HepG2 (cell line): ENCODE measurements at regions not wholly inside any gene's neighbourhood (a gene's known extent, or its start where the extent isn't known, plus 50 kb on each side); places are given as distances from the start of the nearest gene placed in this dataset.

Experiments used
- ATAC-seq: fragments of 200-7000 bp; cut with Tn5 transposase; 3 replicates; pipeline ENCODE4 v1.9.1; 2020; ENCODE audit warnings: mild to moderate bottlenecking, moderate library complexity
- BruUV-seq: library from RNA; stranded (reverse); fragments of 400-500 nt; replicated peaks from 2 replicates; lab custom pipeline; 2021; lab: Mats Ljungman, UMichigan
- CTCF ChIA-PET: fragments of 300-600 bp; formaldehyde crosslinking; extraction: SDS; loops from one replicate; lab custom pipeline; 2021; ENCODE audit warnings: low total read pairs, inconsistent platforms, low intra/inter-chr PET ratio; lab: Yijun Ruan, JAX
- POLR2A ChIA-PET: fragments of 350-600 bp; sonication (Branson Sonifier 250); formaldehyde crosslinking; loops from one replicate; lab custom pipeline; 2020; ENCODE audit warnings: antibody characterized with exemption, inconsistent platforms; lab: Yijun Ruan, JAX
- DNase-seq: peaks from one replicate; pipeline ENCODE4 v3.0.0-alpha.2; 2015; ENCODE audit warnings: low spot score
- FAIRE-seq: peaks from 3 replicates; lab custom pipeline; 2011; peaks lifted over from hg19 to GRCh38; lab: Jason Lieb, UNC
- H2AFZ ChIP-seq: one replicate; pipeline ENCODE4 v1.6.1; 2011; ENCODE audit warnings: low read length, inconsistent platforms
- H3K27ac ChIP-seq: fragments of 300-600 bp; 3 replicates; pipeline ENCODE4 v1.8.0; 2011; ENCODE audit warnings: mixed run types, mild to moderate bottlenecking, mixed read lengths, low read length, inconsistent platforms; ENCODE audit not compliant: insufficient read depth; ENCODE audit errors: extremely low read length
- H3K27me3 ChIP-seq, 2 experiments: fragments of 200-600 bp in 1 of 2; 2 replicates in 1 of 2; 3 replicates in 1 of 2; pipeline versions ENCODE4 v1.6.0 to v1.8.0; 2011; ENCODE audit warnings: low read length in 2 of 2, mild to moderate bottlenecking in 2 of 2, moderate library complexity in 2 of 2, inconsistent platforms in 1 of 2; ENCODE audit not compliant: insufficient read depth in 2 of 2, control insufficient read depth in 1 of 2
- H3K36me3 ChIP-seq, 2 experiments: fragments of 200-600 bp in 1 of 2; replicated peaks in 1 of 2; 2 replicates in 1 of 2; 3 replicates in 1 of 2; pipeline versions ENCODE4 v1.5.1 to v1.8.0; 2011; ENCODE audit warnings: low read length in 2 of 2, inconsistent platforms in 1 of 2; ENCODE audit not compliant: insufficient read depth in 2 of 2, control insufficient read depth in 1 of 2
- H3K4me1 ChIP-seq: 2 replicates; pipeline ENCODE4 v1.5.1; 2012; ENCODE audit warnings: low read length, inconsistent platforms; ENCODE audit not compliant: insufficient read depth
- H3K4me2 ChIP-seq: 2 replicates; pipeline ENCODE4 v1.6.0; 2011; ENCODE audit warnings: low read depth, low read length, inconsistent platforms
- H3K4me3 ChIP-seq, 3 experiments: fragments of 200-600 bp in 1 of 3; sonication (generic), shearing (Covaris generic) in 1 of 3; replicated peaks in 1 of 3; 2 replicates each; pipeline ENCODE4 v1.5.1; 2011 to 2016; ENCODE audit warnings: low read length in 3 of 3, inconsistent platforms in 2 of 3, low read depth in 2 of 3, mild to moderate bottlenecking in 2 of 3, control low read depth in 1 of 3, mixed read lengths in 1 of 3; ENCODE audit not compliant: insufficient read depth in 1 of 3
- H3K79me2 ChIP-seq: one replicate; pipeline ENCODE4 v1.6.1; 2011; ENCODE audit warnings: low read length, inconsistent platforms; ENCODE audit not compliant: insufficient read depth
- H3K9ac ChIP-seq: 2 replicates; pipeline ENCODE4 v1.6.0; 2011; ENCODE audit warnings: mild to moderate bottlenecking, low read depth, low read length, inconsistent platforms; ENCODE audit not compliant: insufficient read depth
- H3K9me3 ChIP-seq: 2 replicates; pipeline ENCODE4 v1.5.1; 2012; ENCODE audit warnings: mild to moderate bottlenecking, low read length
- H4K20me1 ChIP-seq: 2 replicates; pipeline ENCODE4 v1.6.0; 2011; ENCODE audit warnings: inconsistent platforms, mild to moderate bottlenecking, low read length, moderate library complexity; ENCODE audit not compliant: insufficient read depth
- EHMT2 ChIP-seq: fragments of 200-600 bp; sonication (generic); IDR thresholded peaks from 2 replicates; pipeline ENCODE4 v1.7.0; 2017; ENCODE audit warnings: antibody characterized with exemption, low read depth, low read length, borderline replicate concordance
- ELF1 ChIP-seq: sonication (generic); formaldehyde crosslinking; IDR thresholded peaks from 2 replicates; pipeline ENCODE4 v1.4.0; 2020; ENCODE audit warnings: missing genetic modification reagents
- GPBP1L1 ChIP-seq: sonication (generic); formaldehyde crosslinking; IDR thresholded peaks from 2 replicates; pipeline ENCODE4 v1.5.0; 2020; ENCODE audit warnings: mild to moderate bottlenecking, missing genetic modification reagents
- HOXA5 ChIP-seq: sonication (generic); formaldehyde crosslinking; IDR thresholded peaks from 2 replicates; pipeline ENCODE4 v1.4.0; 2020; ENCODE audit warnings: missing genetic modification reagents
- KLF16 ChIP-seq, 2 experiments: sonication (generic) in 1 of 2; formaldehyde crosslinking in 1 of 2; IDR thresholded peaks; 2 replicates each; pipeline versions ENCODE4 v1.6.1 to v1.8.0; 2016 to 2023; ENCODE audit warnings: missing genetic modification reagents in 2 of 2, missing compliant biosample characterization in 1 of 2
- PRDM15 ChIP-seq: sonication (generic); formaldehyde crosslinking; IDR thresholded peaks from 2 replicates; pipeline ENCODE4 v1.4.0; 2020; ENCODE audit warnings: missing genetic modification reagents
- STAT5B ChIP-seq: sonication (generic); formaldehyde crosslinking; IDR thresholded peaks from 2 replicates; pipeline ENCODE4 v1.4.0; 2020; ENCODE audit warnings: missing genetic modification reagents
- ZBTB14 ChIP-seq: sonication (generic); formaldehyde crosslinking; IDR thresholded peaks from 2 replicates; pipeline ENCODE4 v1.4.0; 2020; ENCODE audit warnings: missing genetic modification reagents
- ZNF18 ChIP-seq: sonication (generic); formaldehyde crosslinking; IDR thresholded peaks from 2 replicates; pipeline ENCODE4 v1.8.0; 2022; ENCODE audit warnings: mild to moderate bottlenecking, missing genetic modification reagents; ENCODE audit not compliant: insufficient replicate concordance
- ZNF343 ChIP-seq: sonication (generic); formaldehyde crosslinking; IDR thresholded peaks from 2 replicates; pipeline ENCODE4 v1.4.0; 2020; ENCODE audit warnings: mild to moderate bottlenecking, missing genetic modification reagents
- ZNF558 ChIP-seq: sonication (generic); formaldehyde crosslinking; IDR thresholded peaks from 2 replicates; pipeline ENCODE4 v1.9.0; 2022; ENCODE audit warnings: mild to moderate bottlenecking, missing genetic modification reagents, borderline replicate concordance
- ZSCAN20 ChIP-seq: sonication (generic); formaldehyde crosslinking; IDR thresholded peaks from 2 replicates; pipeline ENCODE4 v1.4.0; 2020; ENCODE audit warnings: missing genetic modification reagents, mild to moderate bottlenecking, borderline replicate concordance
- WGBS: methylation state at CpG from one replicate; pipeline ENCODE4 v1.1.6; 2017; ENCODE audit warnings: low lambda C conversion rate; 5-methylcytosine and 5-hydroxymethylcytosine counted together
- in situ Hi-C: cut with HindIII; loops from 2 replicates; pipeline ENCODE4 v1.10.0; 2017; ENCODE audit warnings: low pct_unique_long_range_greater_than_20kb; ENCODE audit not compliant: extremely low pct_ligation_motif_present
- intact Hi-C: fragments of 100-400 bp; cut with micrococcal nuclease; formaldehyde crosslinking; loops from one replicate; pipeline ENCODE4 v1.10.0; 2022; ENCODE audit not compliant: unreplicated experiment

- in situ Hi-C loops: no loop called here
- FAIRE-seq (no peak), DNase-seq (no peak), ATAC-seq (no peak)
- Histone ChIP-seq H3K4me3 (no peak overlapping the region), H3K27me3 (peaks cover 1 to 12% of the 10 kb centered on the region in 2 experiments; a peak in 2 of 5 replicates), H4K20me1 (no peaks in the 10 kb centered on the region), H3K36me3 (no peaks in the 10 kb centered on the region), H3K27ac (no peak overlapping the region), H3K79me2 (no peaks in the 10 kb centered on the region), H3K9me3 (no peaks in the 10 kb centered on the region), H2AFZ (no peak overlapping the region), H3K4me2 (no peak overlapping the region), H3K4me1 (no peaks in the 10 kb centered on the region), H3K9ac (no peak overlapping the region)
- WGBS: 29% methylated on average over 4 of the region's 6 CpGs
- no peak for TF ChIP-seq ZNF343 (CRISPR knock-in tag)
- no peak for TF ChIP-seq ZNF558
- no peak for TF ChIP-seq ZBTB14 (CRISPR knock-in tag)
- no peak for TF ChIP-seq ZSCAN20 (CRISPR knock-in tag)
- TF ChIP-seq KLF16 (CRISPR knock-in tag; IDR thresholded peaks at IDR 0.05): no peak
- TF ChIP-seq ZNF18: no peak
- CTCF ChIA-PET: no interaction called here
- POLR2A ChIA-PET: no interaction called here
- intact Hi-C loops: no loop called here
- no TSS peak for BruUV-seq
Measured at GRCh38 chr9:89838621-89839020, 233.8 kb downstream of the GADD45G start.

GRCh38 chr9:89839449-89839848 is 234.6 kb downstream of the GADD45G start:
- no peak for DNase-seq
- peaks cover 1 to 12% of the 10 kb centered on the region in 2 experiments; a peak in 2 of 5 replicates for H3K27me3 ChIP-seq
- no peak for TF ChIP-seq EHMT2
- no peak for TF ChIP-seq ELF1
- TF ChIP-seq HOXA5 (CRISPR knock-in tag): no peak
- TF ChIP-seq STAT5B: no peak
- TF ChIP-seq GPBP1L1 (CRISPR knock-in tag): no peak
- no peak for TF ChIP-seq PRDM15 (CRISPR knock-in tag)

More at GRCh38 chr9:89839449-89839848, 234.6 kb downstream of the GADD45G start:
- H2AFZ ChIP-seq: no peak overlapping the region
- H3K36me3 ChIP-seq: no peaks in the 10 kb centered on the region
- no peaks in the 10 kb centered on the region for H3K79me2 ChIP-seq
- no peak overlapping the region for H3K9ac ChIP-seq
- H3K9me3 ChIP-seq: no peaks in the 10 kb centered on the region
- no peak overlapping the region for H3K27ac ChIP-seq
- H3K4me1 ChIP-seq: no peaks in the 10 kb centered on the region
- BruUV-seq: no TSS peak
- ATAC-seq: no peak
- 56% methylated on average over 2 of the region's 4 CpGs for WGBS
- intact Hi-C loops: no loop called here
- no peak for FAIRE-seq
- ChIA-PET CTCF (no interaction called here), POLR2A (no interaction called here)
- no peak overlapping the region for H3K4me2 ChIP-seq
- H4K20me1 ChIP-seq: no peaks in the 10 kb centered on the region
- no peak overlapping the region for H3K4me3 ChIP-seq
- in situ Hi-C loops: no loop called here
